ENCODE measurements at regions not wholly inside any gene's neighbourhood (a gene's known extent, or its start where the extent isn't known, plus 50 kb on each side); places are given as distances from the start of the nearest gene placed in this dataset.
A peak's percentile ranks its signal among the peaks of the same experiment; 100 is the strongest.

DNA sequence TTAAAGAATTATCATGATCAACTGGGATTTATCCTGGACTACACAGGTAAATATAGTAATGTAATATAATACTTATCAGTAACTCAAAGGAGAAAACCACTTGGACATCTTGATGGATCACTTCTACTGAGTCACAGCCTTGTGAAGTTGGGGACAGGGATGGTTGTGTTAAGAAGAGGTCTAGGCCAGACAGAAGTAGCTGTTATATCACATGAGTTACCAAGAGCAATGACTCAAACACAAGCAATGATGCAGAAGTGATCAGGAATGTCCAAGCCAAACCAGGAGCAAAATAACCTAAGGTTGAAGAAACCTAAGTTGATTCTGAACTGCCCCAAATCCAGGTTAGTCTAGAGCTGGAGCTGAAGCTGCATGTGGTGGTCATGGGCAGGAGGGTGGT, 424.5 kb upstream of the DAB1 start:
- no peak for DNase-seq (ENCODE audit: low read depth in 1 of 2, low spot score in 1 of 2)
- in situ Hi-C loops (cut with HindIII; ENCODE audit: low pct_unique_long_range_greater_than_20kb, low sequenced_read_pairs), result no loop called here
- TF ChIP-seq JUND (IDR thresholded peaks at IDR 0.05; ENCODE audit: low read depth), result no peak

GRCh38 chr1:57845041-57845440, 421.2 kb upstream of the DAB1 start:
- DNase-seq (ENCODE audit: low read depth in 1 of 2, low spot score in 1 of 2), result no peak
- no peak for TF ChIP-seq JUND (IDR thresholded peaks at IDR 0.05; ENCODE audit: low read depth)
- in situ Hi-C loops (cut with HindIII; ENCODE audit: low pct_unique_long_range_greater_than_20kb, low sequenced_read_pairs), result no loop called here

- TF ChIP-seq JUND (IDR thresholded peaks at IDR 0.05; ENCODE audit: low read depth), result no peak
- DNase-seq (ENCODE audit: low read depth in 1 of 2, low spot score in 1 of 2), result no peak
- in situ Hi-C loops (cut with HindIII; ENCODE audit: low pct_unique_long_range_greater_than_20kb, low sequenced_read_pairs), result no loop called here
These were observed 420.6 kb upstream of the DAB1 start for GRCh38 chr1:57844382-57844980.

DNA sequence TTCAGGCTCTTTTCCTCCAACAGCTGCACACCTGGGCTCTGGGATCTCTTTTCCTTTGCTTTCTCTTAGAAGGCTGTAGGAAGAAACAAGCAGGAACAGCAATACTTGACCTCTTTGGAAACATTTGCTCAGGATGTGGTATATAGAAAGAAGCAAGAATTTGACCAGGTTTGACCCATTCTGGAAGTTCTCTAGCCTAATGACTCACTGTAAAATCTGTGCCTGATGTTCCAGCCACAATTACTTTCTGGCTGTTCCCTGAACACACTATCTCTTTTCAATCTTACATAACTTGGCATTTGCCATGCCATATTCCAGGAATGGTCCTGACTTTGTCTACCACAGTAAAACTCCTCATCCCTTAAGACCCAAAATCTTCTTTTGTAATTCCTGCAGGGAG, 419.9 kb upstream of the DAB1 start:
- in situ Hi-C loops (cut with HindIII; ENCODE audit: low pct_unique_long_range_greater_than_20kb, low sequenced_read_pairs), result no loop called here
- DNase-seq (ENCODE audit: low read depth in 1 of 2, low spot score in 1 of 2), result no peak
- no peak for TF ChIP-seq JUND (IDR thresholded peaks at IDR 0.05; ENCODE audit: low read depth)

GRCh38 chr1:57839526-57839925, 415.7 kb upstream of the DAB1 start:
- no peak for TF ChIP-seq JUND (IDR thresholded peaks at IDR 0.05; ENCODE audit: low read depth)
- DNase-seq (ENCODE audit: low read depth in 1 of 2, low spot score in 1 of 2), result no peak
- in situ Hi-C loops (cut with HindIII; ENCODE audit: low pct_unique_long_range_greater_than_20kb, low sequenced_read_pairs), result no loop called here

- in situ Hi-C loops (cut with HindIII; ENCODE audit: low pct_unique_long_range_greater_than_20kb, low sequenced_read_pairs), result no loop called here
- TF ChIP-seq JUND (IDR thresholded peaks at IDR 0.05; ENCODE audit: low read depth), result no peak
- DNase-seq (ENCODE audit: low read depth in 1 of 2, low spot score in 1 of 2), result no peak
These were observed 415.2 kb upstream of the DAB1 start for GRCh38 chr1:57839067-57839466.

- DNase-seq (ENCODE audit: low read depth in 1 of 2, low spot score in 1 of 2), result no peak
- in situ Hi-C loops (cut with HindIII; ENCODE audit: low pct_unique_long_range_greater_than_20kb, low sequenced_read_pairs), result no loop called here
- no peak for TF ChIP-seq JUND (IDR thresholded peaks at IDR 0.05; ENCODE audit: low read depth)
These were observed 411.8 kb upstream of the DAB1 start for GRCh38 chr1:57835620-57836019.

DNA sequence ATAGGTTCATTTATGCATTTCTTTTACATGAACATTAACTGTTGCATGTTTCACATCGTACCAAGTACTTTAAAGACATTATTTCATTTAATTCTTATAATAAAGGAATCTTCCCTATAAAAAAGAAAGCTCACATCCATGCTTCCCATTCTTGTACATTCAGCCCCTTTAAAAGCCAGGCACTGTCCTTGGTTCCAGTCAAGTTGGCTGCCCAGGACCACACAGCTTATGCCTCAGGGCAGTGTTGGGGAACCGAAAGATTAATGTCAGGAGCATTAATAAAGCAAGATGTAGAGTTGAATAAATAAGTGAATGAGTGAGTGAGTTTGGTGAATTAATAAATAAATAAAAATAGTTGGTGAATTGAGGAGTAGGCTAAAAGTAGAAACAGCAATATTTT, 409.4 kb upstream of the DAB1 start:
- no peak for TF ChIP-seq JUND (IDR thresholded peaks at IDR 0.05; ENCODE audit: low read depth)
- no peak for DNase-seq (ENCODE audit: low read depth in 1 of 2, low spot score in 1 of 2)
- in situ Hi-C loops (cut with HindIII; ENCODE audit: low pct_unique_long_range_greater_than_20kb, low sequenced_read_pairs), result no loop called here

GRCh38 chr1:57832612-57833011, 408.8 kb upstream of the DAB1 start:
- no peak for DNase-seq (ENCODE audit: low read depth in 1 of 2, low spot score in 1 of 2)
- in situ Hi-C loops (cut with HindIII; ENCODE audit: low pct_unique_long_range_greater_than_20kb, low sequenced_read_pairs), result no loop called here
- no peak for TF ChIP-seq JUND (IDR thresholded peaks at IDR 0.05; ENCODE audit: low read depth)

DNA sequence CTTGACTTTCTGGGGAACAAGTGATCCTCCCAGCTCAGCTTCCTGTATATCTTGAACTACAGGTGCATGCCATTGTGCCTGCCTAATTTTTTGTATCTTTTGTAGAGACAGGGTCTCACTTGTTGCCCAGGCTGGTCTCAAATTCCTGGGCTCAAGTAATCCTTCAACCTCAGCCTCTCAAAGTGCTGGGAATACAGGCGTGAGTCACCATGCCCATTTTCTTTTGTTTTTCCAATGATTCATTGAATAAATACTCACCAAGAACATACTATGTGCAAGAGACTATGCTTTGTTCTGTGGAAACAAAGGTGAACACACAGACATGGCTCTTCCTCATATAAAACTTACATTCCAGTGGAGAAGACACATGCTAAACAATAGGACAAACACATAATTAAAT, 407.8 kb upstream of the DAB1 start:
- no peak for DNase-seq (ENCODE audit: low read depth in 1 of 2, low spot score in 1 of 2)
- in situ Hi-C loops (cut with HindIII; ENCODE audit: low pct_unique_long_range_greater_than_20kb, low sequenced_read_pairs), result no loop called here
- TF ChIP-seq JUND (IDR thresholded peaks at IDR 0.05; ENCODE audit: low read depth), result no peak

DNA sequence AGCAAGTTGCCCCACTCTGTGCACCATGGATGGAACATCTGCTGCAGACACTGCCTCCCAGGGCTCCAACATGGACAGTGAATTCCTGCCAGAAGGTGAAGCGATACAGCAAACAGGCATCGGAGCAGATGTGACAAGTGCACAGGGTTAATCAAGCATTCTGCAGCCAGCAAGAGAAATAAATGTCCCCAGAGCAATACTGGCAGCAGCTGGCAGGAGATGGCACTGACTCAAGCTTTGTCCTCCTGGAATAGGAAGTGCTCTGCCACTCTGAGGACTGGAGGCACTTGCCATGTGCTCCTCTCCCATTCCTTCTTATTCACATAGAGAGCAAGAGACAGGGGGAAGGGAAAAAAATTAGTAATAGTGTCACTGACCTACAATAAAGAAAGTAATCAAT, 402.7 kb upstream of the DAB1 start:
- in situ Hi-C loops (cut with HindIII; ENCODE audit: low pct_unique_long_range_greater_than_20kb, low sequenced_read_pairs), result no loop called here
- no peak for DNase-seq (ENCODE audit: low read depth in 1 of 2, low spot score in 1 of 2)
- TF ChIP-seq JUND (IDR thresholded peaks at IDR 0.05; ENCODE audit: low read depth), result no peak

DNA sequence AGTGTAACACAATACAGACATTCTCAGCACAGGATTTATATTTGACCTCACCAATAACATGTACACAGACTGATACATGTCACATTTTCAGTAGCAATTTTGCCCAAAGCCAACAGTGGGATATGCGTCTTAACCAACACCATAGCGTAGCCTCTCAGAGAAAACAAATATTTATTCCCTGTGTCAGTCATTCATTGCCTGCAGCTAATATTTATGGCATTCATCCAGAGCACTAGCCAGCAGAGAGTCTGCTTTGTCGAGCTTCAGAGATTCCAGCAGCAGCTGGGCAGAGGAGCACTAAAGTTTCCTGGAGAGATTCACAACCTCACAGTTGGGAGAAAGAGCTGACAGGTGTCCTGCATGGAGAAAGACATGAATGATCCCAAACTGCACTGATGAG, 400.7 kb upstream of the DAB1 start:
- DNase-seq (ENCODE audit: low read depth in 1 of 2, low spot score in 1 of 2), result peak in 1 of 2 experiments; percentile 53
- in situ Hi-C loops (cut with HindIII; ENCODE audit: low pct_unique_long_range_greater_than_20kb, low sequenced_read_pairs), result no loop called here
- TF ChIP-seq JUND (IDR thresholded peaks at IDR 0.05; ENCODE audit: low read depth), result no peak

DNA sequence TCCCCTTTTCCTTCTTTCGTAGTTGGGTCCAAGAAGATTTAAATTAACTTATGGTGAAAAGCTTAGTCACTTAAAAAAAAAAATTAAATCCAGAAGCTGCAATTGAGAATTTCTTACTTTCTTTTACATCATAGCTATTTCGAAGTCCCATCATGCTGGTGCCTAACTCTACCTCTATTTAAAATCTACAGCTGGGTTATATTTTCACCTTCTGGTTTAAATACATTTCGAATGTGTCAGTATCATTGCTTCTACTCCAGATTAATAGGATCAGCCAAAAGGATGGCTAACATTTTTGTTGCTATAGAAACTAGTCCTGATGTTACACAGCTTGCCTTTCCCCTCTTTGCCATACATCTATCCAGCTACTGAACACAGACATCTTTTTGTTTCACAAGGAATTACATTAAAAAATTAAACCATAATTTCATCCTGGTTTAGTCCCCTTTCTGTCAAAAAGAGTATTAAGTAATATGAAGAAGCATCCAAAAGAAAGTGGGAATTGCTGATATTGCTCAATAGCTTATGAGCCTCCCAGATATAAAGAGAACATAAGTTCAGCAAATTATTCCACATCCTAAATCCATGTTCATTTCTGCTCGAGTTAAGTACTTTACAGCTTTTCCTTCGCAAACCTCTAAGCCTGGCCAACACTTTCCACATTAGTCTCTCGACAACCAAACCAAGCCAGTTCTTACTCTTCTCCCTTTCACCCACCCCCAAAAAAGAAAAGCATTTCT, 396.7 kb upstream of the DAB1 start:
- no peak for TF ChIP-seq JUND (IDR thresholded peaks at IDR 0.05; ENCODE audit: low read depth)
- DNase-seq (ENCODE audit: low read depth in 1 of 2, low spot score in 1 of 2), result no peak
- in situ Hi-C loops (cut with HindIII; ENCODE audit: low pct_unique_long_range_greater_than_20kb, low sequenced_read_pairs), result no loop called here

DNA sequence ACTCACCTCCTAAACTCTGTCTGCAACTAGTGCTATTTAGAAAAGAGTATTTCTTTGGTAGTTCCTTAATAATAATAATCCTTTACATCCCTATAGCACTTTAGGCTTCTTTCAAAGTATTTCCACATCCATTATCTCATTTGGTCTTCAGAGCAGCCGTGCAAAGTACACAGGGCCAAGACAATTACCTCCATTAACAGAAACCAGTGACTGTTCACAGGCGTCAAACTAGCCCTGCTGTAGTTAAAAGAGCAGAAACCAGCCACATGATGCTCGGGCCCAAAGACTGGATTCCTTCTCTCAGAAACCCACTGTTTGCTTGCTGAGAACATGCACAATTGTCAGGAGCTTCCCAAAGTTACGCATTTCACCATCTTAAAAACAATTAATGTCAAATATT, 396.0 kb upstream of the DAB1 start:
- in situ Hi-C loops (cut with HindIII; ENCODE audit: low pct_unique_long_range_greater_than_20kb, low sequenced_read_pairs), result no loop called here
- no peak for DNase-seq (ENCODE audit: low read depth in 1 of 2, low spot score in 1 of 2)
- TF ChIP-seq JUND (IDR thresholded peaks at IDR 0.05; ENCODE audit: low read depth), result no peak
